GM18858 (cell line): ENCODE measurements at regions not wholly inside any gene's neighbourhood (a gene's known extent, or its start where the extent isn't known, plus 50 kb on each side); places are given as distances from the start of the nearest gene placed in this dataset.
"Not testable (repeated sequence)": the region's sequence is repeated elsewhere in the genome, so short reads cannot be mapped to it uniquely, and the experiment has no call there.

ENCODE experiments used
- ATAC-seq: cut with Tn5 transposase; IDR thresholded peaks from one replicate; pipeline ENCODE4 v1.9.1; 2021; ENCODE audit not compliant: unreplicated experiment

DNA sequence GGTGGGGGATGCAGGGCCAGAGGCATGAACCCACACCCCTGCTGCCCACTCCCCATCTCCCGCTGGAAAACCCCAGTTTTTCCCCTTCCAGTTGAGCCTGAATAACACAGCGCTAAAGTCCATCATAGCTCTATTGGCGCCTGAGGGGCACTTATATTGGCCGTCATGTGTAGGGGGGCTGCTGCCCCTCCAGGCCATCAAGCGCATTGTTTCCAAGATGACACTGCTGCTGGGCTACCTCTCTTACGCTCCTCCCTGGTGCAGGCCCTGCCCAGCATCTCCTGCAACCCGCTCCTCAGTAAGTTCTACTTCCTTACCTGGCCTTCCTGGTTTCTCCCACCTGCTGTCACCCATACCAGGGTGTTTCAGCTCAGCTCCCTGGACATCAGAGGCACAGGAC lies 205.0 kb upstream of the RPL34 start:
- no peak for ATAC-seq

DNA sequence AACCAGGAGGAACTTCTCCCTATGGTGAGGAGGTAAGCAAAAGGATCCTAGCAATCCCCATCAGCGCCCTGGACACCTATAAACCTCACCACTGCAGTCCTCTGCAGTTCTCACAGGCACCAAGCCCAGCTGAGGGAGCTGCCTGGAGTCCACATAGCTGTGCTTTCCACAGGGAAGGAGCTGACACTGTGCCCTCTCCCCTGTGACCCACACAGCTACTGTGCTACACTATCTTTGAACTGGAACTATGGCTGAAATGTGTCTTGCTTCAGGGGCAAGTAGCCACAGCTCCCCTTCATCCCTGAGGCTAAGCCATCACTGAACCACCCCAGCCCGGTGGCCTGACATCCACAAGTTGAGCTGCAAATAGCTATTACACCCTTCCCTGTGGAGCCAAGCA lies 208.5 kb upstream of the RPL34 start:
- ATAC-seq = no peak

DNA sequence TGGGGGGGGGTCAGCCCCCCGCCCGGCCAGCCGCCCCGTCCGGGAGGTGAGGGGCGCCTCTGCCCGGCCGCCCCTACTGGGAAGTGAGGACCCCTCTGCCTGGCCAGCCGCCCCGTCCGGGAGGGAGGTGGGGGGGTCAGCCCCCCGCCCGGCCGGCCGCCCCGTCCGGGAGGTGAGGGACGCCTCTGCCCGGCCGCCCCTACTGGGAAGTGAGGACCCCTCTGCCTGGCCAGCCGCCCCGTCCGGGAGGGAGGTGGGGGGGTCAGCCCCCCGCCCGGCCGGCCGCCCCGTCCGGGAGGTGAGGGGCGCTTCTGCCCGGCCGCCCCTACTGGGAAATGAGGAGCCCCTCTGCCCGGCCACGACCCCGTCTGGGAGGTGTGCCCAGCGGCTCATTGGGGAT lies 210.7 kb upstream of the RPL34 start:
- not testable (repeated sequence) for ATAC-seq

DNA sequence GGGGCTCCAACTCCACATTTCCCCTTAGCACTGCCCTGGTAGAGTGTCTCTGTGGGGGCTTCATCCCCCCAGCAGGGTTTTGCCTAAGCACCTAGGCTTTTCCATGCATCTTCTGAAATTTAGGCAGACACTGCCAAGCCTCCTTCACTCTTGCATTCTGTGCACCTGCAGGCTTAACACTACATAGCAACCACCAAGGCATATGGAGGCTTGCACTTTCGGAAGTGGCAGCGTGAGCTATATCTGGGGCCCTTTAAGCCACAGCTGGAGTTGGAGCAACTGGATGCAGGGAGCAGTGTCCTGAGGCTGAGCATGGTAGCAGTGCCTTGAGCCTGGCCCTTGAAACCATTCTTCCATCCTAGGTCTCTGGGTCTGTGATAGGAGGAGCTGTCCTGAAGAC lies 214.8 kb upstream of the RPL34 start:
- ATAC-seq = no peak

- ATAC-seq = no peak
These were observed 220.1 kb upstream of the RPL34 start for GRCh38 chr4:108400309-108400708.

- no peak for ATAC-seq
These were observed 220.6 kb upstream of the RPL34 start for GRCh38 chr4:108399610-108400265.

- no peak for ATAC-seq
These were observed 221.5 kb upstream of the RPL34 start for GRCh38 chr4:108398836-108399235.

DNA sequence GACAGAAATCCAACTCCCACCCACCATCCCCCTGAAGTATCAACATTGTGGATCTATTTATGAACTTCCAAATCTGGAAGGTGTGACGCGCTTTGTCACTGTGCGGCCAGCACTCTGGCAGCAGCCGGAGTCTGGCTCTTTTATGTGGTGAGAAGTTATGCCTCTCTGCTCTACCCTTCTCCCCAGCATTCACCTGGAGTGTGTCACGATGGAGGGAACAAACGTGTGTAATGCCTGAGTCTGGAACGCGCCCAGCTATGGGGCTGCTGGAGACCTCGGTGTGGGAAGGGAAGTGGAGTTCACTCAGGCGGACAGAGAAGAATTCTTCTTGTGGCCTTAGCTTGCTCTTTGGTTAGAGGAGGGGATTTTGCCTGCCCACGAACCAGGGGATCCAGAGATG lies 222.1 kb upstream of the RPL34 start:
- ATAC-seq = no peak

- ATAC-seq = no peak
These were observed 222.5 kb upstream of the RPL34 start for GRCh38 chr4:108397850-108398249.

- ATAC-seq = no peak
These were observed 223.4 kb upstream of the RPL34 start for GRCh38 chr4:108396900-108397497.

- no peak for ATAC-seq
These were observed 224.6 kb upstream of the RPL34 start for GRCh38 chr4:108395786-108396185.

DNA sequence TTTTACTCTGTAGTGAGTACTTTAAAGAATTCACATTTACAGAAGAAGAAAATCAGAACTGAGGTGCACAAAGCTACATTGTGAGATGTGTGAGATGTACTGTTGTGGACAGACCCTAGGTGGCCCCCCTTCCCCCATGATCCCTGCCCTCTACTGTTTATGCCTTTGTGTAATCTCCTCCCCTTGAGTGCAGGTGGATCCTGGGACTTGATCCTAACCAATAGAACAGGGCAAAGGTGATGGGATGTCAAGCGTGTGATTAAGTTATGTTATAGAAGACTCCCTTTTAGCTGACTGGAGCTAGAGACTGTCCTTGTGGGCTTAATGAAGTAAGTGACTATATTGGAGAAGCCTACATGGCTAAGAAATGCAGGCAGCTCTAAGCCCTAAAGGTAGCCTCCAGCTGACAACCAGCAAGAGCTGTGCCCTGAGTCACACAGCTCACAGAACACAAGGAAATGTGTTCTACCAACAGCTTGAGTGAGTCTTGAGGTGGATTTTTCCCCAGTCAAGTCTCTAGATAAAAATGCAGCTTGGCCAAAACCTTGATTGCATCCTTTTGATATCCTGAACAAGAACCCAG lies 225.2 kb upstream of the LEF1 start:
- no peak for ATAC-seq

DNA sequence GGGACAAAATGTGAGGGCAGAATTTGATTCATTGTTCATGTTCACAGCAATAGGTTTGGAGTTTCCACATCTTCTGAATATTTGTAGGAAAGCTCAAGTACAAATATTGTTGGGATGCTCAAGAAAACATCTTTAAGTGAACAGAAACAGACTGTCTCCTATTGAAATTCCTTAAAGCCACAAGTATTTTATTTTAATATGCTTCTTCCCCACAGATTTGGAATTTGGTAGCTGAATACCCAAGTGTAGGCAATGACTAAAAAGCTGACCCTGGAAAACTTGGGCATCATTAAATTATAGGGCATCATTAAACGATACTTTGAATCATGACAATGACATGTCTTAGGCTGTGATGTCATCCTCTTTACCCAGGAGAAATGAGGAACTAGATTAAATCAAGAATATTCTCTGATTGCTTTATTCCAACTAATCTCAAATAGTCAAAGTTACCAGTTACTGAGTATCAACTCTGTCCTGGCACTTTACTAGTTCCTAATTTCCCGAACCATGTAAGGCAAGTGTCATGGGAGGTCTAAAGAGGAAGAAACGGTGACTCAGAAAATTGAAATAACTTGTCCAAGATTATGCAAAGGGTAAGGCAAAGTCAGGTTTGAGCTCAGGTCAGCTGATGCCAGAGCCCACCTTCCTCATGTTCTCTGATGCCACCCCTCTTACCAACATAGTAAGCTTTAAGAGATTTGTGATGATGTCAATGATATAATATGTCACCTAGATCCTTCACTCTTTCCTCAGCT lies 223.1 kb upstream of the LEF1 start:
- no peak for ATAC-seq

DNA sequence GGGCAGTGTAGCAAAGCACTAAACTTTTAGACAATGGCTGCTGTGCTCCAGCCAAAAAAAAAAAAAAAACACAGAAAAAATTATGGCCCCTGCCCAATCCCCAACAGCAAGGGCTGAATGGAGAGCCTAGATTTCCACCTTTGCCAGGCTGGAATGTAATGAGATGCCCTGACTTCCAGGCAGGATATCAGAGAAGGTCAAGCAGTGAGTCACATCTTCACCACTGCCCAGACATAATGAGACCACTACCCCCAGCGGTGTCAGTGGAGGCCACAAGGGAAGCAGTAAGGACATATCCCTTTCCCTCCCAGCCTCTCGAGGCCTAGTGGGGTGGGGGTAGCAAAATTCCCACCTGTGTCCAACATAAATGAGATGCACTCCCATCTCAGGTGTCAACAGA lies 216.3 kb upstream of the LEF1 start:
- ATAC-seq = no peak

GRCh38 chr4:108384544-108384943 lies 215.8 kb upstream of the LEF1 start:
- no peak for ATAC-seq

DNA sequence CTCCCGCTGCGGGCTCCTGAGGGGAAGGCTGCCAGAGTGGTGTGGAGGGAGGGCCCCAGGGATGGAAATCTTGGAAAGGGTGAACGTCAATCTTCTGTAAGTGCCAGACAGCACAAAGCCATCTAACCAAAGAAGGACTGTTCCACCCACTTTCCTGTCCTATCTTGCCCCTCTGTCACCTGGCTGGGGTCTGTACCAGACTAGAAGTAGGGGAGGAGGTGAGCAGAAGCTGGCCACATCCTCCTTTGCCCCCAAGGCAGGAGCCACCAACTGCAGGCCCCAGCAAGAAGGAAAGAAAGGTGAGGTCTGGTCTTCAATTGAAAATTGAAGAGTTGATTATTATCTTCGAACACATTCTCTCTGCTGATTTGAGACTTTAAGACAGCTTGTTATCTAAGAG lies 214.4 kb upstream of the LEF1 start:
- no peak for ATAC-seq

GRCh38 chr4:108382751-108383150 lies 214.0 kb upstream of the LEF1 start:
- ATAC-seq = no peak

DNA sequence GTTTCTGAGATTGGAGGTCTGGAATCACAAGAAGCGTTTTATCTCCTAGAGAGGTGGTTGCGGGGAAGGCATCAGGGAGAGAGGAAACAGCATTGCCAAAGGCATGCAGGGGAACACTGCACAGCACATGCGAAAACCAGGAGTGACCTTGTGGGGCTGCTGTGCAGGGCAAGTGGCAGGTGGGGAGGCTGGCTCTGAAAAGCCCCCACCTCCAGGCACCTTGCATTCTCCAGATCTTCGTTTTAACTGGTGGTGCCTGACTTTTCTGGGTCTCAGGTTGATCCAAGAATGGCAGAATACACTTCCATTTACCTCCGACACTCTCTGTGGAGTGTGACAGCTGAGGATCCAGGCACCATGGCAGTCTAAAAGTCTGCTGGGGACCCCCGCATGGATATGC lies 209.4 kb upstream of the LEF1 start:
- no peak for ATAC-seq

DNA sequence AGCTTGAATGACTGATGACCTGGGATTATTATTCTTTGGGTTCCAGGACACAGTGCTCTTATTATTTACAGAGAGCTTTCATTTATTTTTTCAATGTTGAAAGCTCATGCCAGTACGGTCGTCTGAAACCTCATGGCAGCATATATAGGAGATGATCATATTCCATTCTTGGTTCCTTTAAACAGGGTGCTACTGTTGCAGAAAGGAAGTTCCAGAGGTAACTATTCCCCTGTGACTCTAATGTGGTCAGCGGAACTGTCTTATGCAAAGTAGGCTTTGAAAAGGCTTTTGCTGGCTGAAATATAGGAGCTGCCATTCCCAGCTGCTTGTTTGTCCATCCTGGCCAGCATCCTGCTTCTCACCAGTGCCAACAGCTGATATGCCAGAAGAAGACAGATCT lies 208.3 kb upstream of the LEF1 start:
- no peak for ATAC-seq

GRCh38 chr4:108375434-108375833 lies 206.7 kb upstream of the LEF1 start:
- no peak for ATAC-seq

GRCh38 chr4:108372681-108373080 lies 203.9 kb upstream of the LEF1 start:
- no peak for ATAC-seq

DNA sequence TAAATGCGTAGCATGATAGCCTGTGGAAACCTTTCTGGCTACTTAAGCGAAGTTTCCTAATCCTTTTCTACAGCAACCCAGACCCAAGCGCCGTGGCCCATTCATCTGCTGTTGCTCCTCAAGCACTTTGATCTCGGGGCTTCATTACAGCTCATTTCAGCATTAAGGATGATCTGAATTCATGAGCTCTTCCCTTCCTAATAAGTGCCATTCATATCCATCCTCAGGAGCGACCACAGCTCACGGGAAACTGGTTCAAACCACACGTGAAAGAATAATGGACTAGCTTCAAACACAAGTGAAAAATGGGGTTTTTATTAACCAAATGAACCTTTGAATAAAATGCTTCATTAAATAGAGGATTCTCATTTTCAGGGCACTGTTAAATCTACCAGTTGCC lies 202.6 kb upstream of the LEF1 start:
- no peak for ATAC-seq
